HG03066 (cell line): ENCODE measurements at regions not wholly inside any gene's neighbourhood (a gene's known extent, or its start where the extent isn't known, plus 50 kb on each side); places are given as distances from the start of the nearest gene placed in this dataset.

ENCODE experiments used
- ATAC-seq: cut with Tn5 transposase; IDR thresholded peaks from one replicate; pipeline ENCODE4 v1.9.1; 2021; ENCODE audit warnings: low read depth; ENCODE audit not compliant: unreplicated experiment

DNA sequence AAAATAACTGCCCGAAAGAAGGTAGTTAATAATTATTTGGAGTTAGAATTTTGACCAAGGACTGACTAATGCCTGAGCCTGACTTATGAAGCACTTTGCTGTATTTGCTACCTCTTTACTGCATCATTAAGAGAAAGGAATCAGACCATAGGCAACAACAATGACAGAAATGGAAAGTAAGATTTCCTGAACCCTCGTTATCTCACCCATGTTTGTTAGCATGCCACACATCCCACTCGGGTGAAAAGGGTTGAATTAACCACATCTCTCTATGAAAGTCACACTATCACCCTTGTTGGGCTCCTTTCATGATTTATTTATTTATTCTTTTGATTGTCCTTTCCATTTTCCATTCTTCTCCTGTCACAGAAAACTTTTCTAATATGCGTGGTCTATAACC lies 59.6 kb downstream of the OLIG3 start:
- ATAC-seq = no peak

DNA sequence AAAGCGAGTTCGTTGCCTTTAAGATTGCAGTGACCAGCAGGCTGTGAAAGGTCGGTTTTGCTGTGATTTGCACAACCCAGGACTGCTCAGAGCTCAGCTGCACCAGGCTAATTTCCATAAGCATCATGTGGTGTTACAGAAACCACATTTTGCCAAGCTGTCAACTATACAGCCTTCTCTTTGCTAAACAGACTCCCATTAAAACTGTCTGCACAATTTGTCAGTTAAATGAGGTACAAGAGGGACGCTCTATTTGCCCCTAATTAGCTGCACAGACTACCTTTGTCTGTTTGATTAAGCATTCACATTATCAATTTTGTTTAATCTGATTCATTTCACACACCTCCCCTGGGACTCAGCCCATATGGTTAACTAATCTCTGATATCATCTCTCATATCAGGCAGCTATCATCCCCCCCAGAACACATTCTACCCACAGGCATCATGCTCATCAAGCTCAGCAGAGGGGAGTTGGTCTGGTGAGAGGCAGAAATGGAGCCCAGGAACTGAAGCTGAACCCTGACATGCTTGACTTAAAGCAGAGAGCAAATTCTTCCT lies 62.1 kb downstream of the OLIG3 start:
- peak; percentile 67 for ATAC-seq

DNA sequence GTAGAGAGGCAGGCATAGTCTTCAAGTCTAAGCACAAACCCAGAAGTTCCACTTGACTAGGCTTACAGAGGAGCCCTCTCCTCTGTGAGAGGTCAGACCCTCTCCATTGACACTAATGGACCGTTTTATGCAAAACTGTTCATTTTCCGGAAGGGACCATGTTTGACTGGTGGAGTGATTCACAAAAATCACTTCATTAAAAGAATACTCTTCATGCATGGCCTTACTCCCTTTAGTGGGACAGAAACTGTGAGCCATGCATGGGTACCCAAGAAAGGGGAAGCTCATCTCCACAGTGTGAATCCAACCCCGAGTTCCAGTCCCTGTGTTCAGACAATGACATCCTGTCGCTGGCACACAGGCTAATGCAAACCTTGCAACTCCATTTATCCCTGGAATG lies 63.2 kb downstream of the OLIG3 start:
- peak; percentile 50 for ATAC-seq

DNA sequence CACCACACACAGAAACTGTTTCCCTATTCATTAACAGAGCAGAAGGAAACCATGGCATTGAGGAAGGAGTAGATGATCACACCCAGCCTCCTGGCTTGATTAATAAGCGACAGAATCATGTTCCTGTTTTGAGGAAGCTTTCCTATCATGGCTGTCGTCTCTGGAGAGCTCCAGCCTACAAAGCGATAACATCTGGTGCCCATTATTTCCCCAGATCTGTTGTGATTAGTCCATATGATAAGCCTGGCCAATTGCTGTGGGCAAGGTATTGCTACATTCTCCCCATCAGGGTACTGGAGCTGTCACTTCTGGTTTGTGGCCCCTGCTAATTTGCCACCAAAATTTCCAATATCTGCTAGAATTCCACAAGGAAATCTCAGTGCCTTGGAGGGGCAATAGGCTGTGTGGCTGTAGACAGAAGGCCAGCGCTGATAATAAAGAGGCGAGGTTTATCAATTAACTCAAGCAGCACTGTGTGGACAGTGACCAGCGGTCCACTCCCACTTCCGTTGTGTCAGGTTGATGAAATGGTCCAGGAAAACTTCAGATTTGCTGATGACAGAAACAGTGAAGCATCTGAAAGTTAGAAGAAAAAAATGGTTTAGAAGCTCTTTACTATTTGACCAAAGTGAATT lies 66.4 kb downstream of the OLIG3 start:
- no peak for ATAC-seq

DNA sequence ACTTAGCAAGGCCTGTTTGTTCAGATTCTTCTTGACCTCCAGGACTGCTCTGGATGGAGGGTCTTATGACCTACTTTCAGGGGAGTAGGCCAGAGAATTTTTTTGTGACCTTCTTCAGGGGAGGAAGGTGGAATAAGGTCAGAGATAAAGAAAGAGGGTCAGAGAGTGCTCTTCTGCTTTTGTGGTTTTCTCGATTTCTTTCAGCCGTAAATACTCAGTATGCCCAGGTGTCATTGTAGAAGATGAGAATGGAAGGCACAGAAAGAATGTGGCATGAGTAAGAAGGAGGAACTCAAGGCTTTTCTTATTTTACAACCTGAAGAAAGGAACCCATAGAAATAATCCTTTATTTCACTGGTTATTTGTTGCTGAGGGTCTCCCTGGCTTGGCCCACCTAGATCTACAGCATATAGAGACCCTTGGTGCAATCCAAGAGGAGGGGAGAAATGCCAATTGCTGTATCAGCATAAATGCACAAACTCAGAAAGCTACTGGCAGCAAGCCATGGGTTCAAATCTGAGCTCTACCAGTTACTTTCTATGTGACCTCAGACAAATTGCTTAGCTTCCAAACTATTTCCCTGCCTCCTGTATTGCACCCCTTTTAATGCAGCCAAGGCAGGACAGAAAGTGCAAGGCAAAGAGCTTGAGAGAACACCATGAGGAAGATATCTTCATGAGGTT lies 68.0 kb downstream of the OLIG3 start:
- ATAC-seq = peak; percentile 46

DNA sequence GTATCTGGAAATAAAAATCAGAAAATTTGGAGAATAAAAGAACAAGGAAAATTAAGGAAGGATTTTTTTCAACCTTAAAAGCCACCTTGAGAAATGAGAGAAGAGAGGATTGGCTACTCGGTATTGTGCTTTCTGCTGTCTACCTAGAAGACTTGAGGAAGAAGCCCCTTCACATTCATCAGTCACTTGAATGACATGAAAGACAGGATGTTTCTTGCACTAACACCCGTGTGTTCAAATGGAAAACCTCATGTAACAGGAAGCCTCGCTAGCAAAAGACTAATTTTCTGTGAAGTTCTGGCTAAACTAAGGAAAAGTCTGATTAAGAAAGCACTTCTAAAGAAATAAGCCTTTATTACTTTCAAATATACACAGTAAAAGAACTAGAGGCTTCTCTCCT lies 69.9 kb downstream of the OLIG3 start:
- ATAC-seq = no peak

DNA sequence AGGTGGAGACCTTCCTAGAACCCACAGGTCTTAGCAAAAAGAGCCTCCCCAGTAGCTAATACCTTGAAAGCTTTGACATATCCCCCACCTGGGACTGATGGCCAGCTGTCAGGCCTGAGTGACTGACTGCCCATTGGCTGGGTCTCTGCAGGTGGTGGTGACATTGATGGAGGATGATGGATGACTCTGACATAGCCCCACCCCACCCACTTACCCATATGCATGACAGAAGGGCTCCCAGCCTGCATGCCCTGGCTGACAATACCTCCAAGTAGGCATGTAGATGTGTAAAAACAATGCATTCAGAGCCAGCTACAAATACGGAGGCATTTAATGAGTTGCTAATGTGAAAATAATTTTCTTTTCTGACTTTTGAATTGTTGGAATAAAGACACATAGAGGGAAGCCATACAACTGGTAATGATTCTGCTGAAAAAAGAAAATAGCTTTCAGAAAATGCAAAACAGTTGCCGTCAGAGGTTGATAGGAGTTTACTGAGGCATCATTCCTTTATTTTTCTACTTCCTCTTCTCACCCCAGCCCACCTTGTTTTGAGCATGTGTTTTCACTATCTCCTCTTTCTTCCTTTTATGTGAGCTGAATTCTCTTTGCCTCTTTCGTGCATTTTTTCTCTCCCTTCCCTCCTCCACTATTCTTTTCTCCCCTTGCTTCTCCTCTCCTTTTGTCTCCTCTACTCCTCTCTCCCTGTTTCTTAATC lies 70.6 kb downstream of the OLIG3 start:
- no peak for ATAC-seq

DNA sequence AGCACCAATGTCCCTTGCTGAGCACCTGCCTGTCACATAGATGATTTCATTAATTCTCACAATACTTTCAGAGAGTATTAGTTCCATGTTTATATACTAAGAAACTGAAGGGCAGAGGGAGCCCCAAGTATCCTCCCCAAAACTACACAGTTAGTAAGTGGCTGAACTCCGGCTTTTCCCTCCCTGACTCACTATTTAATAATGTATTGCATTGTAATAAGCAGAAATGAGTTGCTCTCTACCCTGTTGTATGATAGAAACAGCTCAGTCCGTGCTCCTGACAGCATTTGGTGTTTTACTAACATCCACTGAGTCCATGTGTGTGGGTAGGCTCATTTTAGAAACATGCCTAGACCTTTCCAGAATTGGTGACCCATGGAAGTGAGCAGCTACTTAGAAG lies 76.8 kb downstream of the OLIG3 start:
- no peak for ATAC-seq

DNA sequence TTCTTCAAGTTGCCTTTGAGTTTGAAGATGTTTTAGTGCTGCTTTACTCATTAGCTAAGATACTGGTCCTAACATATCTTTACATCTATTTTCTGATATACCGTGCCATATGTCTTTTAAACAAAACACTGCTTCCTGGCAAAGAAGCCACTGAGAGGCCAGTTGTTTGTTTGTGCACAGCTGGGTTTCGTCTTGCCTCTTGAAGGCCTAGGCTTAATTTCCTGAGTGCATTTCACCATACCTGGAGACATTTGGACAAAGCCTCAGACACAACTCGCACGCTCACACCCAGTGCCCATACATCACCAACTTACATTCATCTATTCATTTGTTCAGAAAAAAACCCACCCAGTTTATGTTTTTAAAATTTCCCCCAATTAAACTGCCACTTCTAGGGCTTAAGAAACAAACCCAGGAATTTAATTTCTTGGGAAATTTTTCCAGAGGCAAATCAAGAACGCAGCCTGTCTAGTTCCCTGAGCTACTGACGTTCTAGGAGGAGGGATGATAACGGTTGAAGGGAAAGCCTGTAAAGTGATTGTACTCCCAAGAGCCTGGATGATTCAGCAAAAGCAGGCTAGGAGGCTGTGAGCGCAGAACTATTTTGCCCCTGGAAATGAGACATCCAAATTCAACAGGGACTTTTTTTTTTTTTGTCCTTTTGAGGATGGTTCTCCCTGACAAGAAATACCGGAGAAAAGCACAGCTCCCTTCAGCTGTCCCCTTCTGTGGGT lies 77.7 kb downstream of the OLIG3 start:
- ATAC-seq = no peak

DNA sequence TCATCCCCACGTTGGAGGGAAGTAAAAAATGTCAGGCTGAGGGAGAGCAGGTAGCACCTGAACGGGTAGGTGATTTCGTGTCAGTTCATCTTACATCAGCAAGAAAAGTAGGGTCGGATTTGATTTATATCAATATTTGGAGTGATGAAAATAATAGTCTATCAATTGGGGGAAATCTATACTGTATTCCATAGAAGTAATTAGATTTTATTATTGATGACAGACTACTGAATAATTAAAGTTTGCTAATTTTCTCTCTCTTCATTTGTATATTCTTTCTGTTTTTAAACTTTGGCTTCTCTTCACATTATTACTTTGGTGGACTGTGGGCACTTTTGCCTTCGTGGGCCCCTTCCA lies 78.4 kb downstream of the OLIG3 start:
- no peak for ATAC-seq

DNA sequence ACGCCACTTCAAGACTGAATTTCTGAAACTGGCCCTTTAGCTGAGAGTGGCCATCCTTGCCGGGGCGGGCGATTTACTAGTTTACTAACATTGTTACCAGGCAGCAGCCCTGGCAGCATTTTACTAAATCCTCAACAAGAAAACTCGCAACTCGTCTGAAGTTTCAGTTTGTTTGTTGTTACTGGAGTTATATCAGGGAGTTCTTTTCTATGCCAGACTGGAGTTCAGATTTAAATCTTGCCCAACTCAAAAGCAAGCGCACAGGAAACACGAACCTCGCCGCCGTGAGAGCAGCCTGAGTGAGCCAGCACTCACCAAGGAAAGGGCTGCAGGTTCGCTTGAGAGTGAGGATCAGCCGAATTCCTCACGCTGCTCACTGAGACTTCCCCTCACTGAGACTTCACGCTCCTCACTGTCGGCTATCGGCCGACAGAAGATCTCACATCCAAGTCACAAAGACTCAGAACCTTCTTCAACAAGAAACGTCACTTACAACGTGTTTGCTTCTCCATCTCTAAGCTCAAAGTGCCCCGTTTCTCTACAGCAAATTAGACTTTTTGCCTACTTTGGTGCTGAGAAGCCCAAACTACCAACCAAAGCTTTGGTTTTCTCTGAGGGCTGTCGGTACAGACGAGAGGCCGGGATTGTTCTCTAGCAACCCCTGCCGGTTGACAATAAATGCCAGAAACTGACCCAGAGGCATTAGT lies 78.9 kb downstream of the OLIG3 start:
- peak; percentile 92 for ATAC-seq

DNA sequence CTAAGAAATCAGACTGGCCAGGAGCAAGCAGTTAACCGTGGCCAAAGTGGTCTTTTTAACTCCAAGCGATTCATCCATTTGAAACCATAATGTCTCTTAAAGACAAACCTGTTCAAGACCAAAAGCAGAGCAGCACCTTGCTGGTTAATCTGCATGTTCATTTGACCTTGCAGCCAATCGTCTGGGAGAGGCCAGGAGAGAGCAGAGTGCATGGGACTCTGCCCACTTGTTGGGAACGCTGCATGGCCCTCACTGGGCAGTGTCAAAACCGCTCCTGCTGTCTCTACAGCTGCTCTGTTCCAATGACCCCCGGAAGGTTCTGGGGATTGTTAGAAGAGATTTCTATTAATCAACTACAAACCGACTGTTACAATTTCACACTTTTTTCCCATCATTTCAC lies 79.6 kb downstream of the OLIG3 start:
- ATAC-seq = no peak

DNA sequence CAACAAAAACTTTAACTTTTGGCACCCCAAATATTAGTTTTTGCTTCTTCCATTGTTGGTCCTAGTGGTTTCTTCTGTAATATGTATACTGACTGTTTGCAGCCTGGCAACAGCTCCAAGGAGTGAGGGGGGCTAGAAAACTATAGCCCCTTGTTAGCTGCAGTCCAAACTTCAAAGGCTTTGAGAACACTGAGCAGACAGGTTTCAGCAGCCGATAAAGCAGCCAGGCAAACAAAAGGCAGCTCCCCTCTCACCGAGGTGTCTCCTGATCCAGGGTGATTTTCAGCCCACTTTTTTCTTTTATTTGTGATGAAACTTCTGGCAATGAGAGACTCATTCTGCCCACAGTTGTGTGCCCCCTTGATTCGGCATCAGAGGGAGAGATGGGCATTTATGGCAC lies 80.7 kb downstream of the OLIG3 start:
- ATAC-seq = no peak

DNA sequence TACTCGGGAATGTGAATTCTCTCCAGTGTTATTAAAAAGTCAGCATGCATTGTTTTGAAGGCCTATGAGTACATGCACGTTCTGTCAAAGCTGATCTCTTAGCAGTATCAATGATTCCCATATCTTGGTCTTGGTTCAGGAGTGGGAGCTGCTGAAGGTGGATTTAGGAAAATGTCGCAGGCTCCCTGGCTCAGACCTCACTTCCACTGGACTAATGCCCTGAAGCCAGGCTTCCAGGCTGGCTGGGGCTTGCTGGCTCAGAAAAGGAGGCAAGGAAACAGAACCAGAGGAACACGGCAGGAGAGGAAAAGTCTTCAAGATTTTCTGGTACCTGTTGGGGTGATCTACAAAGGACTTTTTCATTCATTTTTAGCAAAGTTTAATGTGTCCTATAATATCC lies 81.6 kb downstream of the OLIG3 start:
- ATAC-seq = no peak

DNA sequence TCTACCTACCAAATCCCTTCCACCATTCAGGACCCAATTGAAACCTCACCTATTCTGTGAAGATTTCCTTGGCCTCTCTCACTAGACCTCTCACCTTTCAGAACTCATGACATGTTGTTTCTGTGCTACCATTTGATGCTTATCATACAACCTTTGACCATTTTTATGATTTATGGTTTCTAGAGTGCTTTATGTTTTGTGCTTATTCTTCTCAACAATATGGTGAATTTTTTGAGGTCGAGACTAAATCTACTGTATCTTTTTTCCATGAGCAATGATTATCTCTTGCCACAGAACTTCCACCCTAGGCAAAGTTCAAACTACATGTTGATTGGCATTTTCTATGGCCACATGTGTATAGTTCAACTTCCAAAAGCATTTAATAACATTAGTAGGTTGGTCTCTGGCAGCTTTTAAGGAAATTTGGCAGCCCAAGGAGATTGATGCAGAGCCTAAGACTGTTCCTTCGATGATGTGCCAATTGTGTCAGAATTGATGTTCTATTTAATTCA lies 84.9 kb downstream of the OLIG3 start:
- no peak for ATAC-seq

DNA sequence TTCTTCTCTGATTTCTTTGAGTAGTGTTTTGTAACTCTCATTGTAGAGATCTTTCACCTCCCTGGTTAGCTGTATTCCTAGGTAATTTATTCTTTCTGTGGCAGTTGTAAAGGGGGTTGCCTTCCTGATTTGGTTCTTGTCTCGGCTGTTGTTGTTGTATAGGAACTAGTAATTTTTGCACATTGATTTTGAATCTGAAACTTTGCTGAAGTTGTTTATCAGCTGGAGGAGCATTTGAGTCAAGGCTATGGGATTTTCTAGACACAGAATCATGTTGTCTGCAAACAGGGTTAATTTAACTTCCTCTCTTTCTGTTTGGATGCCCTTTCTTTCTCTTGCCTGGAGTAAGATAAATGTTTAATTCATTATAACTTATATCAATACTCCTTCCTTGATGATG lies 86.4 kb downstream of the OLIG3 start:
- no peak for ATAC-seq

DNA sequence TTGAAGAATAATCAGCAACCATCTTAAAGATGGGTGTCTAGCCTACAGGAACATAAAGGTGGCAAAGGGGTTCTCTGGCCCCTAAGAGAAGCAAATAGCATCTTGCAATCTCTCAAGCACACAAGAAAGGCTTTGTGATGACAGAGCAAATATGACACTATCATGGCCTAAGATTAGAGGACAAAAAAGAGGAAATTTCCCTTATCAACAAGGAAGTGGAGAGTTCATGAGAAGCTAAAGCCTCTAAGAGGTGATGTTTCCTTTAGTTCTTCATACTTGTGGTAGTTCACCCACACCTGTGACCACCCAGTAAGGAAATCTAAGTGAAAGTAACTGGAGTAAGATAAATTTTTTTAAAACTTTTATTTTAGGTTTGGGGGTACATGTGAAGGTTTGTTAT lies 88.4 kb downstream of the OLIG3 start:
- ATAC-seq = no peak

DNA sequence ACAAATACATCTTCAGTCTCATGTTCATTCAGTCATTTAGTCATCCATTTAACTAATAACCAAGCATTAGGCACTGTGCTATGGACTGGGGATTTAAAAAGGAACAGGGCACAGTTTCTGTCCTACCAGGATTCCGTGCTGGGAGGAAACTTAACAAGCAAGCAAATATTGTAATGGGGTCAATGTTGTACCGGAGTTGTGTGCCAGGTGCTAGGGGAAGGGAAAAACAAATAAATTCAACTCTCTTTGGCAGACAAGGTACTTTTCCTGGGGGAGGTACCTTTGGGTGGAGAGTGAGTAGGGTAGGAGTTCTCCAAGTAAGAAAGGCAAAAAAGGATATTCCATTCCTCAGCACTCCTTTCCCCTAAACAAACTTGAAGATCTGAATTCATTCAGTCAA lies 90.3 kb downstream of the OLIG3 start:
- no peak for ATAC-seq

DNA sequence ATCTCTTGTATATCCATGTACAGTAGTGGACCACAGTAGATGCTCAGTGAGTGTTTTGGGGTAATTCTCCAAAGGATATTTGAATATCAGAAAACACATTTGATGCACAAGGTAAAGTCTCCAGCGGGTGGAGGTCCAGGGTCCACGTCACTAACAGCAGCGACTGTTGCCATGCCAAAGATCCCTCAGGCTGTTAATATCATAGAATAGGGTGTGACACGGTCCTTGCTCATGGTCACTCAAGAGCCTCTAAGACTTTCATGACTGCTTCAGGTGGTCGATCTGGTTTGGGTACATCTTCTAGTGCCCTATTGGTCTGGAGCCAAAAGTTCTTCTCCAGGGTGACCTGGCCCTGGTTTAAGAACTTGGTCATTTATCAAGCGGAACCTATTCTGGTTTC lies 90.8 kb downstream of the OLIG3 start:
- ATAC-seq = no peak

DNA sequence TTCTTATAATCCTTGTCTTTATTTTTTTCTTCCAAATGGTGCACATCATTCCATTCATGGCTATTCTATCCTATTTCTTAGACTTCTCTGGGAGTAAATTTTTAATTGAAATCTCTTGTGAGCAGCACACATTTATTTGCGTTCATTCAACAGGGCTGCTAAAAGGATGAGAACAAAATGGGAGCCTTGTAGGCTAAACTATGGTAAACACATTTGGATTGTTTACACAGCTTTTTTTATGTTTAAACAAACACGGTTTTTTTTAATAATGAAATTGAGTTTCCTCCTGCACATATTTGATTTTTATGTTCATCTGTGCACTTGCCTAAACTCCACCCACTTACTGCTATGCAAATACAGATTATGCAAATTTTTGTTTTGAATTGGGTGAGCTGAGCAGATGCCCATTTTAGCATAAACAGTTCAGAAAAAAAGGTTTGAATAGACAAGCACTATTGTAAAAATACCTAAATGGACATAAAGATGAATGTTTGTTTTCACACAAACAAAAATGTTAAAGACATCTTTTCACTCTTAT lies 92.0 kb downstream of the OLIG3 start:
- no peak for ATAC-seq
